ENCODE measurements at regions not wholly inside any gene's neighbourhood (a gene's known extent, or its start where the extent isn't known, plus 50 kb on each side); places are given as distances from the start of the nearest gene placed in this dataset.

GRCh38 chr3:134718726-134719125 lies 67.9 kb upstream of the KY start:
- no peak for FAIRE-seq
- intact Hi-C loops (cut with micrococcal nuclease; ENCODE audit: unreplicated experiment), result no loop called here

DNA sequence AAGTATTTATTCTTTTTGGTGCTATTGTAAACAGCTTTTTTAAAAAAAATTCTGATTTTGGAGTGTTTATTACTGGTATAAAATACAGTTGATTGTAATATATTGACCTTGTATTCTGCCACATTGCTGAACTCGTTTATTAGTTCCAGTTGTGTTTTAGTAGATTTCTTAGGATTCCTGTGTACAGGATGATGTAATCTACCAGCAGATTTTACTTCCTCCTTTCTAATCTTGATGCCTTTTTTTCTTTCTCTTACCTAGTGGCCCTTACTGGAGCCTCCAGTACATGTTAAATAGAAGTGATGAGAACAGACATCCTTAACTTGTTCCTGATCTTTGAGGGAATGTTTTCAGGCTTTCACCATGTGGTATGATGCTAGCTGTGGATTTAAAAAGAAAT lies 70.4 kb upstream of the KY start:
- in situ Hi-C loops (cut with HindIII; ENCODE audit: extremely low pct_ligation_motif_present, low pct_unique_long_range_greater_than_20kb), result no loop called here
- H2AFZ ChIP-seq (ENCODE audit: low read length), result no peak overlapping the region
- 0% methylated on average over 1 of the region's 1 CpG for WGBS (ENCODE audit: low lambda C conversion rate)
- no peaks in the 10 kb centered on the region for H3K4me1 ChIP-seq (ENCODE audit: insufficient read depth, low read length)
- no peaks in the 10 kb centered on the region for H3K79me2 ChIP-seq (ENCODE audit: insufficient read depth, low read length)
- no TSS peak for BruUV-seq (replicated peaks)
- no peak for FAIRE-seq
- intact Hi-C loops (cut with micrococcal nuclease; ENCODE audit: unreplicated experiment), result no loop called here
- ChIA-PET POLR2A (no interaction called here), CTCF (ENCODE audit: low intra/inter-chr PET ratio, low total read pairs) (no interaction called here)
- no peak overlapping the region for H3K4me3 ChIP-seq (replicated peaks in 1 of 3; ENCODE audit: insufficient read depth in 1 of 3, low read depth in 2 of 3, low read length in 3 of 3)
- no peak overlapping the region for H3K27ac ChIP-seq (ENCODE audit: extremely low read length, insufficient read depth, low read length)
- DNase-seq (ENCODE audit: low spot score), result no peak
- no peaks in the 10 kb centered on the region for H4K20me1 ChIP-seq (ENCODE audit: insufficient read depth, low read length)
- H3K9ac ChIP-seq (ENCODE audit: insufficient read depth, low read depth, low read length), result no peak overlapping the region
- no peak overlapping the region for H3K4me2 ChIP-seq (ENCODE audit: low read depth, low read length)
- no peaks in the 10 kb centered on the region for H3K27me3 ChIP-seq (ENCODE audit: control insufficient read depth in 1 of 2, insufficient read depth in 2 of 2, low read length in 2 of 2)
- H3K36me3 ChIP-seq (replicated peaks in 1 of 2; ENCODE audit: control insufficient read depth in 1 of 2, insufficient read depth in 2 of 2, low read length in 2 of 2), result no peaks in the 10 kb centered on the region
- ATAC-seq, result no peak
- H3K9me3 ChIP-seq (ENCODE audit: low read length), result no peaks in the 10 kb centered on the region
- TF ChIP-seq ZNF567 (CRISPR knock-in tag; IDR thresholded peaks at IDR 0.05; ENCODE audit: borderline replicate concordance), result no peak
- no peak for TF ChIP-seq ZNF644 (CRISPR knock-in tag; IDR thresholded peaks at IDR 0.05; ENCODE audit: low read depth)
- TF ChIP-seq, protein P1, sequence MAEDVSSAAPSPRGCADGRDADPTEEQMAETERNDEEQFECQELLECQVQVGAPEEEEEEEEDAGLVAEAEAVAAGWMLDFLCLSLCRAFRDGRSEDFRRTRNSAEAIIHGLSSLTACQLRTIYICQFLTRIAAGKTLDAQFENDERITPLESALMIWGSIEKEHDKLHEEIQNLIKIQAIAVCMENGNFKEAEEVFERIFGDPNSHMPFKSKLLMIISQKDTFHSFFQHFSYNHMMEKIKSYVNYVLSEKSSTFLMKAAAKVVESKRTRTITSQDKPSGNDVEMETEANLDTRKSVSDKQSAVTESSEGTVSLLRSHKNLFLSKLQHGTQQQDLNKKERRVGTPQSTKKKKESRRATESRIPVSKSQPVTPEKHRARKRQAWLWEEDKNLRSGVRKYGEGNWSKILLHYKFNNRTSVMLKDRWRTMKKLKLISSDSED (CRISPR knock-in tag; IDR thresholded peaks at IDR 0.05), result no peak
- TF ChIP-seq ZMYM4 (CRISPR knock-in tag; IDR thresholded peaks at IDR 0.05), result no peak
- no peak for TF ChIP-seq ATM (IDR thresholded peaks at IDR 0.05; ENCODE audit: borderline replicate concordance)
- TF ChIP-seq POLR2G (IDR thresholded peaks at IDR 0.05; ENCODE audit: low read depth, low read length), result no peak
- TF ChIP-seq ATRX (CRISPR knock-in tag; IDR thresholded peaks at IDR 0.05; ENCODE audit: borderline replicate concordance), result no peak
- TF ChIP-seq, protein P2, sequence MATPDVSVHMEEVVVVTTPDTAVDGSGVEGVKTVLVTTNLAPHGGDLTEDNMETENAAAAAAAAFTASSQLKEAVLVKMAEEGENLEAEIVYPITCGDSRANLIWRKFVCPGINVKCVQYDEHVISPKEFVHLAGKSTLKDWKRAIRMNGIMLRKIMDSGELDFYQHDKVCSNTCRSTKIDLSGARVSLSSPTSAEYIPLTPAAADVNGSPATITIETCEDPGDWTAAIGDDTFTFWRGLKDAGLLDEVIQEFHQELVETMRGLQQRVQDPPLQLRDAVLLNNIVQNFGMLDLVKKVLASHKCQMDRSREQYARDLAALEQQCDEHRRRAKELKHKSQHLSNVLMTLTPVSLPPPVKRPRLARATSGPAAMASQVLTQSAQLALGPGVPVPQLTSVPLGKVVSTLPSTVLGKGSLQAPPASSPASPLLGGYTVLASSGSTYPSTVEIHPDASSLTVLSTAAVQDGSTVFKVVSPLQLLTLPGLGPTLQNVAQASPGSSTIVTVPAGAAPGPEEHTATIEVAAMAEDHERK (CRISPR knock-in tag; IDR thresholded peaks at IDR 0.05; ENCODE audit: low read depth), result no peak
- TF ChIP-seq SMAD3 (CRISPR knock-in tag; IDR thresholded peaks at IDR 0.05), result no peak
- TF ChIP-seq ZNF264 (CRISPR knock-in tag; IDR thresholded peaks at IDR 0.05), result no peak
- TF ChIP-seq, protein P3, sequence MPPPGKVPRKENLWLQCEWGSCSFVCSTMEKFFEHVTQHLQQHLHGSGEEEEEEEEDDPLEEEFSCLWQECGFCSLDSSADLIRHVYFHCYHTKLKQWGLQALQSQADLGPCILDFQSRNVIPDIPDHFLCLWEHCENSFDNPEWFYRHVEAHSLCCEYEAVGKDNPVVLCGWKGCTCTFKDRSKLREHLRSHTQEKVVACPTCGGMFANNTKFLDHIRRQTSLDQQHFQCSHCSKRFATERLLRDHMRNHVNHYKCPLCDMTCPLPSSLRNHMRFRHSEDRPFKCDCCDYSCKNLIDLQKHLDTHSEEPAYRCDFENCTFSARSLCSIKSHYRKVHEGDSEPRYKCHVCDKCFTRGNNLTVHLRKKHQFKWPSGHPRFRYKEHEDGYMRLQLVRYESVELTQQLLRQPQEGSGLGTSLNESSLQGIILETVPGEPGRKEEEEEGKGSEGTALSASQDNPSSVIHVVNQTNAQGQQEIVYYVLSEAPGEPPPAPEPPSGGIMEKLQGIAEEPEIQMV (CRISPR knock-in tag; IDR thresholded peaks at IDR 0.05; ENCODE audit: low read depth), result no peak
- TF ChIP-seq MYNN (CRISPR knock-in tag; IDR thresholded peaks at IDR 0.05; ENCODE audit: low read depth), result no peak

More at GRCh38 chr3:134718726-134719125, 67.9 kb upstream of the KY start:
- no peak overlapping the region for H2AFZ ChIP-seq (ENCODE audit: low read length)
- DNase-seq (ENCODE audit: low spot score) (no peak), ATAC-seq (no peak)
- no peaks in the 10 kb centered on the region for H3K9me3 ChIP-seq (ENCODE audit: low read length)
- H3K27me3 ChIP-seq (ENCODE audit: control insufficient read depth in 1 of 2, insufficient read depth in 2 of 2, low read length in 2 of 2), result no peaks in the 10 kb centered on the region
- no peak overlapping the region for H3K27ac ChIP-seq (ENCODE audit: extremely low read length, insufficient read depth, low read length)
- TF ChIP-seq ZMAT3 (CRISPR knock-in tag; conservative IDR thresholded peaks at IDR 0.05) (no peak), KDM4B (CRISPR knock-in tag; IDR thresholded peaks at IDR 0.05) (no peak), PLRG1 (conservative IDR thresholded peaks at IDR 0.05) (no peak), CBX5 (CRISPR knock-in tag; IDR thresholded peaks at IDR 0.05; ENCODE audit: borderline replicate concordance) (no peak), RFXAP (CRISPR knock-in tag; IDR thresholded peaks at IDR 0.05; ENCODE audit: borderline replicate concordance) (no peak), ZNF350 (CRISPR knock-in tag; IDR thresholded peaks at IDR 0.05; ENCODE audit: borderline replicate concordance, low read depth) (no peak), KDM5A (IDR thresholded peaks at IDR 0.05; ENCODE audit: borderline replicate concordance, low read length) (no peak), NR2F2 (IDR thresholded peaks at IDR 0.05; ENCODE audit: borderline replicate concordance, low read depth) (no peak), ATF7 (IDR thresholded peaks at IDR 0.05) (no peak), ATF7 (CRISPR knock-in tag; IDR thresholded peaks at IDR 0.05) (no peak), PITX1 (CRISPR knock-in tag; IDR thresholded peaks at IDR 0.05) (no peak), ZNF672 (CRISPR knock-in tag; IDR thresholded peaks at IDR 0.05) (no peak), EEA1 (CRISPR knock-in tag; IDR thresholded peaks at IDR 0.05; ENCODE audit: borderline replicate concordance) (no peak)
- in situ Hi-C loops (cut with HindIII; ENCODE audit: extremely low pct_ligation_motif_present, low pct_unique_long_range_greater_than_20kb), result no loop called here
- 10% methylated on average over 4 of the region's 4 CpGs for WGBS (ENCODE audit: low lambda C conversion rate)
- ChIA-PET POLR2A (no interaction called here), CTCF (ENCODE audit: low intra/inter-chr PET ratio, low total read pairs) (no interaction called here)
- no TSS peak for BruUV-seq (replicated peaks)
- no peaks in the 10 kb centered on the region for H3K36me3 ChIP-seq (replicated peaks in 1 of 2; ENCODE audit: control insufficient read depth in 1 of 2, insufficient read depth in 2 of 2, low read length in 2 of 2)
- H4K20me1 ChIP-seq (ENCODE audit: insufficient read depth, low read length), result no peaks in the 10 kb centered on the region
- no peak overlapping the region for H3K9ac ChIP-seq (ENCODE audit: insufficient read depth, low read depth, low read length)
- H3K4me2 ChIP-seq (ENCODE audit: low read depth, low read length), result no peak overlapping the region
- no peaks in the 10 kb centered on the region for H3K79me2 ChIP-seq (ENCODE audit: insufficient read depth, low read length)
- no peak overlapping the region for H3K4me3 ChIP-seq (replicated peaks in 1 of 3; ENCODE audit: insufficient read depth in 1 of 3, low read depth in 2 of 3, low read length in 3 of 3)
- no peaks in the 10 kb centered on the region for H3K4me1 ChIP-seq (ENCODE audit: insufficient read depth, low read length)

All from HepG2 (cell line).